GM23338 (cell line): ENCODE measurements at regions not wholly inside any gene's neighbourhood (a gene's known extent, or its start where the extent isn't known, plus 50 kb on each side); places are given as distances from the start of the nearest gene placed in this dataset.

Experiments
- ATAC-seq: fragments of 200-7000 bp; cut with Tn5 transposase; 3 replicates; pipeline ENCODE4 v1.9.1; 2020
- DNase-seq: peaks from one replicate; pipeline ENCODE4 v3.0.0-alpha.2; 2015; ENCODE audit warnings: low spot score
- H2AFZ ChIP-seq: fragments of 200-600 bp; sonication (generic); 2 replicates; pipeline ENCODE4 v1.8.0; 2016; ENCODE audit warnings: antibody characterized with exemption, mild to moderate bottlenecking, moderate library complexity
- H3F3A ChIP-seq: fragments of 200-600 bp; sonication (generic); replicated peaks from 2 replicates; pipeline ENCODE4 v1.8.0; 2017; ENCODE audit warnings: antibody characterized with exemption, mixed run types, low read depth
- H3K27ac ChIP-seq: fragments of 200-600 bp; sonication (generic); 2 replicates; pipeline ENCODE4 v1.6.1; 2016; ENCODE audit warnings: low read depth
- H3K27me3 ChIP-seq: fragments of 200-600 bp; sonication (generic); 2 replicates; pipeline ENCODE4 v1.8.0; 2016; ENCODE audit warnings: mild to moderate bottlenecking, mixed run types, moderate library complexity; ENCODE audit not compliant: insufficient read depth
- H3K36me3 ChIP-seq: fragments of 200-600 bp; sonication (generic); 2 replicates; pipeline ENCODE4 v1.8.0; 2016; ENCODE audit warnings: mild to moderate bottlenecking; ENCODE audit not compliant: insufficient read depth
- H3K4me1 ChIP-seq: fragments of 200-600 bp; sonication (generic); 2 replicates; pipeline ENCODE4 v1.8.0; 2016; ENCODE audit warnings: mild to moderate bottlenecking, moderate library complexity; ENCODE audit not compliant: insufficient read depth
- H3K4me2 ChIP-seq: fragments of 200-600 bp; sonication (generic); 2 replicates; pipeline ENCODE4 v1.7.1; 2017; ENCODE audit warnings: mixed run types
- H3K4me3 ChIP-seq: fragments of 200-600 bp; sonication (generic); 2 replicates; pipeline ENCODE4 v1.6.1; 2016; ENCODE audit warnings: mixed run types
- H3K79me2 ChIP-seq: fragments of 200-600 bp; sonication (generic); replicated peaks from 2 replicates; pipeline ENCODE4 v1.8.0; 2017; ENCODE audit warnings: mild to moderate bottlenecking; ENCODE audit not compliant: insufficient read depth
- H3K9me2 ChIP-seq: fragments of 200-600 bp; sonication (generic); 2 replicates; pipeline ENCODE4 v1.8.0; 2017; ENCODE audit not compliant: insufficient read depth
- H4K20me1 ChIP-seq: fragments of 200-600 bp; sonication (generic); replicated peaks from 2 replicates; pipeline ENCODE4 v1.8.0; 2017; ENCODE audit warnings: mild to moderate bottlenecking; ENCODE audit not compliant: insufficient read depth
- H3K27ac Mint-ChIP-seq: 2 replicates; pipeline ENCODE4 v1.8.0; 2020; ENCODE audit warnings: inconsistent platforms, mild to moderate bottlenecking, moderate library complexity, mixed read lengths
- H3K27me3 Mint-ChIP-seq: 3 replicates; pipeline ENCODE4 v1.8.0; 2022; ENCODE audit warnings: low read depth, mild to moderate bottlenecking, moderate library complexity, mixed read lengths, inconsistent platforms; ENCODE audit not compliant: insufficient read depth, poor library complexity
- H3K36me3 Mint-ChIP-seq: 3 replicates; pipeline ENCODE4 v1.8.0; 2021; ENCODE audit warnings: low read depth, mild to moderate bottlenecking, inconsistent platforms, moderate library complexity, mixed read lengths
- H3K4me1 Mint-ChIP-seq: 3 replicates; pipeline ENCODE4 v1.8.0; 2020; ENCODE audit warnings: mild to moderate bottlenecking, inconsistent platforms, mixed read lengths
- H3K4me3 Mint-ChIP-seq: 3 replicates; pipeline ENCODE4 v1.8.0; 2021; ENCODE audit warnings: moderate library complexity, mild to moderate bottlenecking, inconsistent platforms, mixed read lengths
- H3K9me3 Mint-ChIP-seq: 3 replicates; pipeline ENCODE4 v1.8.0; 2020; ENCODE audit warnings: moderate library complexity, mild to moderate bottlenecking, inconsistent platforms, mixed read lengths
- CREB1 ChIP-seq: fragments of 250-450 bp; sonication (Bioruptor Pico); IDR thresholded peaks from 2 replicates; pipeline ENCODE4 v1.5.0; 2020; ENCODE audit warnings: low read depth, mild to moderate bottlenecking, moderate library complexity
- CTCF ChIP-seq, 2 experiments: fragments of 200-600 bp in 1 of 2; sonication (generic) in 1 of 2; conservative IDR thresholded peaks; 2 replicates each; pipeline versions ENCODE4 v1.5.1 to v1.6.1; 2016 to 2017; ENCODE audit warnings: antibody characterized with exemption in 2 of 2, low read depth in 2 of 2, mild to moderate bottlenecking in 2 of 2, moderate library complexity in 1 of 2
- ETS1 ChIP-seq: IDR thresholded peaks from 2 replicates; pipeline ENCODE4 v1.6.1; 2016; ENCODE audit warnings: antibody characterized with exemption
- EZH2 ChIP-seq: fragments of 200-600 bp; sonication (generic); IDR thresholded peaks from one replicate; pipeline ENCODE4 v1.8.0; 2017; ENCODE audit warnings: antibody characterized with exemption, mild to moderate bottlenecking, low read depth; ENCODE audit not compliant: unreplicated experiment
- EZH2phosphoT487 ChIP-seq: fragments of 200-600 bp; sonication (generic); IDR thresholded peaks from one replicate; pipeline ENCODE4 v1.8.1; 2018; ENCODE audit warnings: antibody characterized with exemption; ENCODE audit not compliant: unreplicated experiment
- JUNB ChIP-seq: IDR thresholded peaks from one replicate; pipeline ENCODE4 v1.6.1; 2016; ENCODE audit warnings: antibody characterized with exemption; ENCODE audit not compliant: unreplicated experiment
- NANOG ChIP-seq: IDR thresholded peaks from 2 replicates; pipeline ENCODE4 v1.6.1; 2016; ENCODE audit warnings: antibody characterized with exemption, borderline replicate concordance
- POLR2AphosphoS5 ChIP-seq: IDR thresholded peaks from 2 replicates; pipeline ENCODE4 v1.6.1; 2016; ENCODE audit warnings: antibody characterized with exemption, low read depth
- REST ChIP-seq: IDR thresholded peaks from one replicate; pipeline ENCODE4 v1.6.1; 2018; ENCODE audit warnings: antibody characterized with exemption; ENCODE audit not compliant: unreplicated experiment
- STAT1 ChIP-seq: IDR thresholded peaks from one replicate; pipeline ENCODE4 v1.6.1; 2016; ENCODE audit warnings: antibody characterized with exemption; ENCODE audit not compliant: unreplicated experiment
- ZNF114 ChIP-seq: fragments of 250-450 bp; sonication (Bioruptor Pico); IDR thresholded peaks from 2 replicates; pipeline ENCODE4 v1.5.0; 2020; ENCODE audit warnings: mild to moderate bottlenecking, moderate library complexity
- ZNF331 ChIP-seq: fragments of 250-450 bp; sonication (Bioruptor Pico); IDR thresholded peaks from 2 replicates; pipeline ENCODE4 v1.5.0; 2020; ENCODE audit warnings: low read depth, mild to moderate bottlenecking, moderate library complexity
- ZNF462 ChIP-seq: fragments of 250-450 bp; sonication (Bioruptor Pico); IDR thresholded peaks from 2 replicates; pipeline ENCODE4 v1.5.0; 2020; ENCODE audit warnings: mild to moderate bottlenecking, moderate library complexity

- TF ChIP-seq ZNF462 (CRISPR knock-in tag) (no peak), CREB1 (no peak), JUNB (no peak), ZNF331 (CRISPR knock-in tag) (no peak), ETS1 (no peak), EZH2phosphoT487 (no peak), REST (no peak), ZNF114 (no peak), CTCF (conservative IDR thresholded peaks at IDR 0.05; ENCODE audit: low read depth in 2 of 2) (no peak), STAT1 (no peak), POLR2AphosphoS5 (no peak), NANOG (no peak), EZH2 (no peak)
- Mint-ChIP-seq H3K27me3 (no peaks in the 10 kb centered on the region), H3K9me3 (no peaks in the 10 kb centered on the region), H3K4me1 (no peaks in the 10 kb centered on the region), H3K36me3 (no peaks in the 10 kb centered on the region), H3K27ac (no peak overlapping the region), H3K4me3 (no peak overlapping the region)
- no peak overlapping the region for H2AFZ ChIP-seq
- H3K27ac ChIP-seq, result no peak overlapping the region
- no peaks in the 10 kb centered on the region for H3K4me1 ChIP-seq
- H4K20me1 ChIP-seq, result no peaks in the 10 kb centered on the region
- H3K79me2 ChIP-seq, result no peaks in the 10 kb centered on the region
- H3K27me3 ChIP-seq, result no peaks in the 10 kb centered on the region
- H3K36me3 ChIP-seq, result no peaks in the 10 kb centered on the region
- H3K4me2 ChIP-seq, result no peak overlapping the region
- no peaks in the 10 kb centered on the region for H3F3A ChIP-seq
- no peak overlapping the region for H3K4me3 ChIP-seq
- DNase-seq (no peak), ATAC-seq (no peak)
- 0 out of 2 replicates have a peak, but pooled peaks cover 6% of the 10 kb centered on the region for H3K9me2 ChIP-seq
Observed at GRCh38 chr10:36474456-36474855, 650.9 kb upstream of the ANKRD30A start.
